Bronchial epithelial cell (primary cell): ENCODE measurements at regions not wholly inside any gene's neighbourhood (a gene's known extent, or its start where the extent isn't known, plus 50 kb on each side); places are given as distances from the start of the nearest gene placed in this dataset.
"Not testable (repeated sequence)": the region's sequence is repeated elsewhere in the genome, so short reads cannot be mapped to it uniquely, and the experiment has no call there.

ENCODE experiments used
- DNase-seq: peaks from one replicate; pipeline ENCODE4 v3.0.0-alpha.2; 2010; ENCODE audit warnings: low read depth
- FAIRE-seq: peaks from 2 replicates; lab custom pipeline; 2011; peaks lifted over from hg19 to GRCh38; lab: Jason Lieb, UNC
- H3K27me3 ChIP-seq: 2 replicates; pipeline ENCODE4 v1.5.1; 2011; ENCODE audit warnings: low read length; ENCODE audit not compliant: control insufficient read depth, insufficient read depth
- H3K36me3 ChIP-seq: 2 replicates; pipeline ENCODE4 v1.5.1; 2011; ENCODE audit warnings: low read length; ENCODE audit not compliant: control insufficient read depth, insufficient read depth
- H3K4me3 ChIP-seq: 2 replicates; pipeline ENCODE4 v1.5.1; 2011; ENCODE audit warnings: mild to moderate bottlenecking, low read depth, low read length, control low read depth
- TF ChIP-seq, protein P1 (sequence below): IDR thresholded peaks from 2 replicates; pipeline ENCODE4 v1.5.1; 2011; ENCODE audit warnings: mild to moderate bottlenecking, moderate library complexity, low read length, control low read depth, inconsistent platforms; ENCODE audit not compliant: insufficient read depth, severe bottlenecking

DNA sequence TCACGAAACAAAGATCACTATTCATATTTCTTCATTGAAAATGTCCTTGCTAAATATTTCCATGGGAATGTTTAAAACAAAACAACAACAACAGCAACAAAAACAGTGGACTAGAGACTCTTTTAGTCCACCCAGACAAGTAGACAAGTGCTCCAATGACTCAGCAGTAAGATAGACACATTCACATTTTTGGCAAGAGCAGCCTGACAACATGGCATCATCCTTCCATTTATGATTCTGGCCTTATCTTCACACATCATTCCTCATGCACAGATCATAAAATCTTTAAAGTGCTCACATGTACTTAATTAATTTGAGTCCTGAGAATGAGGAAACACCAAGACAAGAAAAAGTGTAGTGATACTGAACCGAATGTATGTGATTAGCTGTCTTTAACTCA, 132.6 kb upstream of the PDE4D start:
- FAIRE-seq (no peak), DNase-seq (no peak)
- TF ChIP-seq, protein P1, sequence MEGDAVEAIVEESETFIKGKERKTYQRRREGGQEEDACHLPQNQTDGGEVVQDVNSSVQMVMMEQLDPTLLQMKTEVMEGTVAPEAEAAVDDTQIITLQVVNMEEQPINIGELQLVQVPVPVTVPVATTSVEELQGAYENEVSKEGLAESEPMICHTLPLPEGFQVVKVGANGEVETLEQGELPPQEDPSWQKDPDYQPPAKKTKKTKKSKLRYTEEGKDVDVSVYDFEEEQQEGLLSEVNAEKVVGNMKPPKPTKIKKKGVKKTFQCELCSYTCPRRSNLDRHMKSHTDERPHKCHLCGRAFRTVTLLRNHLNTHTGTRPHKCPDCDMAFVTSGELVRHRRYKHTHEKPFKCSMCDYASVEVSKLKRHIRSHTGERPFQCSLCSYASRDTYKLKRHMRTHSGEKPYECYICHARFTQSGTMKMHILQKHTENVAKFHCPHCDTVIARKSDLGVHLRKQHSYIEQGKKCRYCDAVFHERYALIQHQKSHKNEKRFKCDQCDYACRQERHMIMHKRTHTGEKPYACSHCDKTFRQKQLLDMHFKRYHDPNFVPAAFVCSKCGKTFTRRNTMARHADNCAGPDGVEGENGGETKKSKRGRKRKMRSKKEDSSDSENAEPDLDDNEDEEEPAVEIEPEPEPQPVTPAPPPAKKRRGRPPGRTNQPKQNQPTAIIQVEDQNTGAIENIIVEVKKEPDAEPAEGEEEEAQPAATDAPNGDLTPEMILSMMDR: no peak
- Histone ChIP-seq H3K36me3 (no peaks in the 10 kb centered on the region), H3K4me3 (no peak overlapping the region), H3K27me3 (no peaks in the 10 kb centered on the region)

GRCh38 chr5:60024104-60024503, 130.6 kb upstream of the PDE4D start:
- DNase-seq (no peak), FAIRE-seq (no peak)
- no peaks in the 10 kb centered on the region for H3K36me3 ChIP-seq
- no peaks in the 10 kb centered on the region for H3K27me3 ChIP-seq
- no peak overlapping the region for H3K4me3 ChIP-seq
- TF ChIP-seq, protein P1: no peak

- FAIRE-seq (no peak), DNase-seq (no peak)
- no peaks in the 10 kb centered on the region for H3K36me3 ChIP-seq
- H3K4me3 ChIP-seq: no peak overlapping the region
- no peaks in the 10 kb centered on the region for H3K27me3 ChIP-seq
- TF ChIP-seq, protein P1: no peak
Measured at GRCh38 chr5:60023255-60023654, 129.7 kb upstream of the PDE4D start.

DNA sequence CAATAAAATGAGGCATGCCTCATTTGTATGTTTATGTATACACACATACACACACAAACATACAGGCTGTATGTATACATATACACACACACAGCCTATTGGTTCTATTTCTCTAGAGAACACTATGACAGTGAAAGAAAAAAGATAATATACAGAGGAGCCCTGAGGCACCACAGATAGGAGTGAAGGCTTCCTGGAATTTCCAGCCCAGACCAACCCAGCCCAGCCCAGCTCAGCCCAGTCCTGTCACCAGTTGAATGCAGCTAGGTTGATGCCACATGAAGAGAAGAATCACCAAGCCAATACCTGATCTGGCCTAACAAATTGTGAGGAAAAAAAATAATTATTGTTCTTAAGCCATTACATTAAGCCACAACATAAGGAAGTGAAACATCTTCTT, 126.9 kb upstream of the PDE4D start:
- H3K27me3 ChIP-seq: no peaks in the 10 kb centered on the region
- TF ChIP-seq, protein P1: no peak
- FAIRE-seq: no peak
- no peak for DNase-seq
- no peaks in the 10 kb centered on the region for H3K36me3 ChIP-seq
- H3K4me3 ChIP-seq: no peak overlapping the region

- not testable (repeated sequence) for H3K27me3 ChIP-seq, H3K4me3 ChIP-seq, H3K36me3 ChIP-seq, FAIRE-seq, DNase-seq
Measured at GRCh38 chr5:60018960-60019359, 125.4 kb upstream of the PDE4D start.

- TF ChIP-seq, protein P1: no peak
- Histone ChIP-seq H3K27me3 (no peaks in the 10 kb centered on the region), H3K4me3 (no peak overlapping the region), H3K36me3 (no peaks in the 10 kb centered on the region)
- FAIRE-seq: no peak
- no peak for DNase-seq
Measured at GRCh38 chr5:60018091-60018490, 124.6 kb upstream of the PDE4D start.
